ENCODE measurements at regions not wholly inside any gene's neighbourhood (a gene's known extent, or its start where the extent isn't known, plus 50 kb on each side); places are given as distances from the start of the nearest gene placed in this dataset.

GRCh38 chr6:115847671-115848070, 213.0 kb downstream of the FRK start:
- H3K4me1 ChIP-seq (ENCODE audit: control insufficient read depth, insufficient read depth, low read length), result no peaks in the 10 kb centered on the region
- no peaks in the 10 kb centered on the region for H3K9me3 ChIP-seq (ENCODE audit: control insufficient read depth, insufficient read depth, low read depth, low read length)
- CTCF ChIA-PET, result no interaction called here
- in situ Hi-C loops (cut with HindIII; ENCODE audit: low pct_unique_long_range_greater_than_20kb, low sequenced_read_pairs), result no loop called here
- H3K27ac ChIP-seq (ENCODE audit: low read length), result no peak overlapping the region
- no peak for TF ChIP-seq CTCF (IDR thresholded peaks at IDR 0.05)
- no peak for TF ChIP-seq REST (IDR thresholded peaks at IDR 0.05; ENCODE audit: insufficient read depth in 1 of 2, low read depth in 2 of 2, low read length in 1 of 2)
- TF ChIP-seq TCF7L2 (IDR thresholded peaks at IDR 0.05; ENCODE audit: low read depth, low read length), result no peak
- TF ChIP-seq SIN3A (IDR thresholded peaks at IDR 0.05; ENCODE audit: borderline replicate concordance, insufficient read depth, low read depth, low read length), result no peak
- no peak for TF ChIP-seq POLR2AphosphoS5 (IDR thresholded peaks at IDR 0.05; ENCODE audit: low read depth, low read length)
- intact Hi-C loops (cut with micrococcal nuclease; ENCODE audit: unreplicated experiment), result no loop called here
- DNase-seq (ENCODE audit: low read depth, low spot score) (no peak), ATAC-seq (no peak)
- no peaks in the 10 kb centered on the region for H3K27me3 ChIP-seq (ENCODE audit: control insufficient read depth, insufficient read depth, low read length)
- no peak overlapping the region for H3K4me3 ChIP-seq (ENCODE audit: low read depth in 2 of 2, low read length in 2 of 2)
- POLR2A ChIA-PET, result no interaction called here
- no TSS peak for BruUV-seq (replicated peaks)
- H3K36me3 ChIP-seq (ENCODE audit: control insufficient read depth, insufficient read depth, low read length), result no peaks in the 10 kb centered on the region

GRCh38 chr6:115843945-115844344, 216.7 kb downstream of the FRK start:
- no TSS peak for BruUV-seq (replicated peaks)
- TF ChIP-seq POLR2AphosphoS5 (IDR thresholded peaks at IDR 0.05; ENCODE audit: low read depth, low read length) (no peak), CTCF (IDR thresholded peaks at IDR 0.05) (no peak), REST (IDR thresholded peaks at IDR 0.05; ENCODE audit: insufficient read depth in 1 of 2, low read depth in 2 of 2, low read length in 1 of 2) (no peak), TCF7L2 (IDR thresholded peaks at IDR 0.05; ENCODE audit: low read depth, low read length) (no peak), SIN3A (IDR thresholded peaks at IDR 0.05; ENCODE audit: borderline replicate concordance, insufficient read depth, low read depth, low read length) (no peak)
- ChIA-PET CTCF (no interaction called here), POLR2A (interaction anchor here (0.6 kb wide), 1 partner anchor 103 kb away, joined by 4 read pairs; no protein-coding TSS in a partner anchor)
- intact Hi-C loops (cut with micrococcal nuclease; ENCODE audit: unreplicated experiment) (no loop called here), in situ Hi-C loops (cut with HindIII; ENCODE audit: low pct_unique_long_range_greater_than_20kb, low sequenced_read_pairs) (no loop called here)
- DNase-seq (ENCODE audit: low read depth, low spot score), result no peak
- no peaks in the 10 kb centered on the region for H3K4me1 ChIP-seq (ENCODE audit: control insufficient read depth, insufficient read depth, low read length)
- H3K9me3 ChIP-seq (ENCODE audit: control insufficient read depth, insufficient read depth, low read depth, low read length), result 0 out of 2 replicates have a peak, but pooled peaks cover 3% of the 10 kb centered on the region
- no peaks in the 10 kb centered on the region for H3K36me3 ChIP-seq (ENCODE audit: control insufficient read depth, insufficient read depth, low read length)
- no peaks in the 10 kb centered on the region for H3K27me3 ChIP-seq (ENCODE audit: control insufficient read depth, insufficient read depth, low read length)
- no peak overlapping the region for H3K27ac ChIP-seq (ENCODE audit: low read length)
- ATAC-seq, result no peak
- H3K4me3 ChIP-seq (ENCODE audit: low read depth in 2 of 2, low read length in 2 of 2), result no peak overlapping the region
